Astrocyte of the spinal cord (primary cell): ENCODE measurements at regions not wholly inside any gene's neighbourhood (a gene's known extent, or its start where the extent isn't known, plus 50 kb on each side); places are given as distances from the start of the nearest gene placed in this dataset.

ENCODE experiments used
- DNase-seq: peaks from one replicate; pipeline ENCODE4 v3.0.0; 2011; ENCODE audit warnings: low read depth, low spot score
- H3K4me3 ChIP-seq: 2 replicates; pipeline ENCODE4 v1.5.1; 2011; ENCODE audit warnings: low read depth, mild to moderate bottlenecking, low read length, moderate library complexity
- CTCF ChIP-seq: IDR thresholded peaks from 2 replicates; pipeline ENCODE4 v1.5.1; 2012; ENCODE audit warnings: low read depth, mild to moderate bottlenecking, low read length, inconsistent platforms
- in situ Hi-C: cut with HindIII; loops from 2 replicates; pipeline ENCODE4 v1.10.0; 2017; ENCODE audit warnings: low sequenced_read_pairs

GRCh38 chr4:54897590-54897989 is 227.8 kb downstream of the KDR start:
- no peak overlapping the region for H3K4me3 ChIP-seq
- TF ChIP-seq CTCF = no peak
- in situ Hi-C loops = no loop called here
- DNase-seq = peak; percentile 51

GRCh38 chr4:54882616-54883015 is 224.9 kb downstream of the KIT start:
- in situ Hi-C loops = no loop called here
- DNase-seq = peak; percentile 35
- no peak for TF ChIP-seq CTCF
- no peak overlapping the region for H3K4me3 ChIP-seq

GRCh38 chr4:54879576-54879975 is 221.8 kb downstream of the KIT start:
- in situ Hi-C loops = no loop called here
- TF ChIP-seq CTCF = no peak
- DNase-seq = peak; percentile 81
- no peak overlapping the region for H3K4me3 ChIP-seq

GRCh38 chr4:54877006-54877405 is 219.2 kb downstream of the KIT start:
- no peak for TF ChIP-seq CTCF
- in situ Hi-C loops = no loop called here
- no peak overlapping the region for H3K4me3 ChIP-seq
- peak; percentile 81 for DNase-seq

GRCh38 chr4:54872261-54872660 is 214.5 kb downstream of the KIT start:
- H3K4me3 ChIP-seq = no peak overlapping the region
- peak; percentile 16 for DNase-seq
- TF ChIP-seq CTCF = no peak
- in situ Hi-C loops = no loop called here

- TF ChIP-seq CTCF = no peak
- in situ Hi-C loops = no loop called here
- no peak overlapping the region for H3K4me3 ChIP-seq
- DNase-seq = no peak
These were observed 206.0 kb downstream of the KIT start for GRCh38 chr4:54863571-54864255.

GRCh38 chr4:54861201-54861600 is 203.4 kb downstream of the KIT start:
- no peak for TF ChIP-seq CTCF
- DNase-seq = no peak
- in situ Hi-C loops = no loop called here
- no peak overlapping the region for H3K4me3 ChIP-seq
